GM21576 (cell line): ENCODE measurements at regions not wholly inside any gene's neighbourhood (a gene's known extent, or its start where the extent isn't known, plus 50 kb on each side); places are given as distances from the start of the nearest gene placed in this dataset.
"Not testable (repeated sequence)": the region's sequence is repeated elsewhere in the genome, so short reads cannot be mapped to it uniquely, and the experiment has no call there.

ENCODE experiments used
- ATAC-seq: cut with Tn5 transposase; IDR thresholded peaks from one replicate; pipeline ENCODE4 v1.9.1; 2021; ENCODE audit warnings: mild to moderate bottlenecking, moderate library complexity; ENCODE audit not compliant: unreplicated experiment

- ATAC-seq = no peak
Observed at GRCh38 chr15:38614621-38615020, 50.0 kb upstream of the RASGRP1 start.

- no peak for ATAC-seq
Observed at GRCh38 chr15:38617831-38618230, 53.2 kb upstream of the RASGRP1 start.

- ATAC-seq = no peak
Observed at GRCh38 chr15:38618242-38618955, 53.8 kb upstream of the RASGRP1 start.

- no peak for ATAC-seq
Observed at GRCh38 chr15:38620098-38620497, 55.5 kb upstream of the RASGRP1 start.

GRCh38 chr15:38620851-38621594, 56.4 kb upstream of the RASGRP1 start:
- ATAC-seq = no peak

GRCh38 chr15:38622304-38622703, 57.7 kb upstream of the RASGRP1 start:
- no peak for ATAC-seq

GRCh38 chr15:38622908-38623307, 58.3 kb upstream of the RASGRP1 start:
- ATAC-seq = no peak

GRCh38 chr15:38623744-38624143, 59.1 kb upstream of the RASGRP1 start:
- ATAC-seq = no peak

GRCh38 chr15:38624244-38625205, 59.9 kb upstream of the RASGRP1 start:
- ATAC-seq = no peak

- no peak for ATAC-seq
Observed at GRCh38 chr15:38625886-38626285, 61.3 kb upstream of the RASGRP1 start.

- ATAC-seq = no peak
Observed at GRCh38 chr15:38626443-38627050, 61.9 kb upstream of the RASGRP1 start.

- no peak for ATAC-seq
Observed at GRCh38 chr15:38627689-38628277, 63.2 kb upstream of the RASGRP1 start.

- no peak for ATAC-seq
Observed at GRCh38 chr15:38631119-38632075, 66.8 kb upstream of the RASGRP1 start.

GRCh38 chr15:38635170-38635569, 70.6 kb upstream of the RASGRP1 start:
- no peak for ATAC-seq

- ATAC-seq = no peak
Observed at GRCh38 chr15:38636597-38636996, 72.0 kb upstream of the RASGRP1 start.

GRCh38 chr15:38638126-38638525, 73.5 kb upstream of the RASGRP1 start:
- ATAC-seq = no peak

GRCh38 chr15:38638811-38639210, 74.2 kb upstream of the RASGRP1 start:
- ATAC-seq = no peak

- peak; percentile 56 for ATAC-seq
Observed at GRCh38 chr15:38642689-38643270, 78.2 kb upstream of the RASGRP1 start.

- ATAC-seq = not testable (repeated sequence)
Observed at GRCh38 chr15:38644353-38644752, 79.7 kb upstream of the RASGRP1 start.
